Endothelial cell of umbilical vein (primary cell): ENCODE measurements at regions not wholly inside any gene's neighbourhood (a gene's known extent, or its start where the extent isn't known, plus 50 kb on each side); places are given as distances from the start of the nearest gene placed in this dataset.

Experiments used
- BruUV-seq: library from RNA; stranded (reverse); fragments of 400-500 nt; replicated peaks from 2 replicates; lab custom pipeline; 2021; lab: Mats Ljungman, UMichigan
- CTCF ChIA-PET: fragments of 300-600, 350-600 bp; sonication (Branson Sonifier 250); formaldehyde crosslinking; loops from one replicate; lab custom pipeline; 2021; ENCODE audit warnings: antibody characterized with exemption, inconsistent platforms; lab: Charles Lee
- POLR2A ChIA-PET: fragments of 300-600, 350-600 bp; sonication (Branson Sonifier 250); formaldehyde crosslinking; loops from one replicate; lab custom pipeline; 2021; ENCODE audit warnings: antibody characterized with exemption, inconsistent platforms; lab: Charles Lee
- DNase-seq: peaks from one replicate; pipeline ENCODE4 v3.0.0-alpha.2; 2011; ENCODE audit warnings: low read depth, low spot score
- FAIRE-seq: peaks from 2 replicates; lab custom pipeline; 2011; peaks lifted over from hg19 to GRCh38; lab: Jason Lieb, UNC
- H2AFZ ChIP-seq: 2 replicates; pipeline ENCODE4 v1.6.0; 2012; ENCODE audit warnings: low read depth, low read length, control low read depth, inconsistent platforms
- H3K27ac ChIP-seq: 2 replicates; pipeline ENCODE4 v1.5.1; 2011; ENCODE audit warnings: low read depth, mild to moderate bottlenecking, control low read depth, low read length, moderate library complexity; ENCODE audit not compliant: insufficient read depth
- H3K27me3 ChIP-seq, 2 experiments: 2 replicates each; pipeline versions ENCODE4 v1.6.0 to v1.6.1; 2011; ENCODE audit warnings: low read length in 2 of 2, mixed read lengths in 1 of 2; ENCODE audit not compliant: control insufficient read depth in 2 of 2, insufficient read depth in 2 of 2
- H3K36me3 ChIP-seq, 2 experiments: 2 replicates in 1 of 2; 3 replicates in 1 of 2; pipeline ENCODE4 v1.5.1; 2011; ENCODE audit warnings: low read length in 2 of 2, mild to moderate bottlenecking in 1 of 2, moderate library complexity in 1 of 2; ENCODE audit not compliant: control insufficient read depth in 2 of 2, insufficient read depth in 2 of 2; ENCODE audit errors: extremely low read depth in 1 of 2
- H3K4me1 ChIP-seq: 3 replicates; pipeline ENCODE4 v1.5.1; 2011; ENCODE audit warnings: mild to moderate bottlenecking, low read length; ENCODE audit not compliant: control insufficient read depth, insufficient read depth; ENCODE audit errors: extremely low read depth
- H3K4me2 ChIP-seq: 2 replicates; pipeline ENCODE4 v1.6.1; 2011; ENCODE audit warnings: low read length, control low read depth, mixed read lengths; ENCODE audit not compliant: insufficient read depth
- H3K4me3 ChIP-seq, 3 experiments: fragments of 200-600 bp in 1 of 3; sonication (generic), shearing (Covaris generic) in 1 of 3; replicated peaks in 1 of 3; 2 replicates each; pipeline ENCODE4 v1.5.1; 2011 to 2016; ENCODE audit warnings: control low read depth in 3 of 3, low read length in 3 of 3, mild to moderate bottlenecking in 2 of 3, inconsistent platforms in 1 of 3, low read depth in 1 of 3, moderate library complexity in 1 of 3; ENCODE audit not compliant: insufficient read depth in 1 of 3
- H3K79me2 ChIP-seq: 2 replicates; pipeline ENCODE4 v1.6.0; 2012; ENCODE audit warnings: low read length, inconsistent platforms; ENCODE audit not compliant: control insufficient read depth, insufficient read depth
- H3K9ac ChIP-seq: replicated peaks from 2 replicates; pipeline ENCODE3; 2011; ENCODE audit warnings: low read length, control low read depth; ENCODE audit not compliant: insufficient read depth; ENCODE audit errors: extremely low read depth
- H3K9me1 ChIP-seq: replicated peaks from 3 replicates; pipeline ENCODE4 v1.6.0; 2011; ENCODE audit warnings: mild to moderate bottlenecking, low read length; ENCODE audit not compliant: control insufficient read depth, insufficient read depth; ENCODE audit errors: extremely low read depth
- H3K9me3 ChIP-seq: replicated peaks from 2 replicates; pipeline ENCODE4 v1.5.1; 2012; ENCODE audit warnings: low read length, inconsistent platforms; ENCODE audit not compliant: control insufficient read depth, insufficient read depth
- H4K20me1 ChIP-seq: replicated peaks from 2 replicates; pipeline ENCODE3; 2011; ENCODE audit warnings: mild to moderate bottlenecking, low read length; ENCODE audit not compliant: control insufficient read depth, insufficient read depth; ENCODE audit errors: extremely low read depth
- CTCF ChIP-seq, 2 donors: IDR thresholded peaks; 1 replicate in 1 of 2; 2 replicates in 1 of 2; pipeline ENCODE4 v1.5.1; 2011; ENCODE audit warnings: low read length in 2 of 2, mild to moderate bottlenecking in 2 of 2, moderate library complexity in 2 of 2, control low read depth in 1 of 2, inconsistent platforms in 1 of 2, low read depth in 1 of 2; ENCODE audit not compliant: insufficient read depth in 1 of 2; ENCODE audit errors: extremely low read depth in 1 of 2
- EZH2 ChIP-seq: IDR thresholded peaks from 2 replicates; pipeline ENCODE4 v1.6.1; 2012; ENCODE audit warnings: borderline replicate concordance, low read depth, mild to moderate bottlenecking, moderate library complexity, low read length, inconsistent platforms; ENCODE audit not compliant: severe bottlenecking
- FOS ChIP-seq: IDR thresholded peaks from 2 replicates; pipeline ENCODE4 v1.6.1; 2011; ENCODE audit warnings: mild to moderate bottlenecking, low read length, moderate library complexity, borderline replicate concordance; ENCODE audit not compliant: insufficient read depth
- GATA2 ChIP-seq: IDR thresholded peaks from 2 replicates; pipeline ENCODE4 v1.7.0; 2011; ENCODE audit warnings: low read depth, mild to moderate bottlenecking, moderate library complexity, mixed read lengths, low read length; ENCODE audit not compliant: insufficient read length, insufficient read depth
- JUN ChIP-seq: IDR thresholded peaks from 2 replicates; pipeline ENCODE4 v1.6.1; 2011; ENCODE audit warnings: borderline replicate concordance, low read depth; ENCODE audit not compliant: insufficient read length, insufficient read depth
- dilution Hi-C: fragments of 300-500 bp; cut with MboI; formaldehyde crosslinking; loops from one replicate; pipeline ENCODE4 v1.15.0; 2019; ENCODE audit warnings: low sequenced_read_pairs; ENCODE audit not compliant: extremely low pct_ligation_motif_present
- intact Hi-C: fragments of 100-400 bp; cut with micrococcal nuclease; formaldehyde crosslinking; loops from one replicate; pipeline ENCODE4 v1.10.0; 2022
- TF ChIP-seq, protein P1 (sequence below): IDR thresholded peaks from 2 replicates; pipeline ENCODE4 v1.6.1; 2011; ENCODE audit not compliant: insufficient read depth, insufficient read length

DNA sequence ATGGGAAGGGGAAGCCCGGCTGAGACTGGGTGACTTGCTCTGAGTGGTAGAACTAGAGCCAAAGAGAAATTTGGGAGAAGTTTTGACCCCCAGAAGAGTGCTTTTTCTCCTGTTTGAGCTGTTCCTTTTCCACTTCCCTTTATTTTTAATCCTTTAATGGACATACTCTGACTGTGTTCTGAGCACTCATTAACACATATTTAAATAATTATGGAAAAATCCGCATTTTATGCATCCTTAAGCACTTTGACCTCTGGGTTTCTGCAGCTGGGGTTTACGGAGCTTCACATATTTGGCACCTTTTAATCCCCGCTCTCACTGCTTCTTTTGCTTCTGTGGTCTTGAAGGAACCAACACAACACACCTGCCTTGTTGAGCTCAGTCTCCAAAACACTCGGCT is 114.7 kb downstream of the FOXL1 start:
- H4K20me1 ChIP-seq: no peaks in the 10 kb centered on the region
- no peaks in the 10 kb centered on the region for H3K36me3 ChIP-seq
- H3K79me2 ChIP-seq: no peaks in the 10 kb centered on the region
- no peak overlapping the region for H3K4me3 ChIP-seq
- FAIRE-seq (no peak), DNase-seq (no peak)
- no TSS peak for BruUV-seq
- H3K27me3 ChIP-seq: no peaks in the 10 kb centered on the region
- TF ChIP-seq JUN (no peak), GATA2 (no peak), CTCF (IDR thresholded peaks at IDR 0.05; ENCODE audit: extremely low read depth in 1 of 2, insufficient read depth in 1 of 2, low read depth in 1 of 2, low read length in 2 of 2) (no peak)
- TF ChIP-seq, protein P1, sequence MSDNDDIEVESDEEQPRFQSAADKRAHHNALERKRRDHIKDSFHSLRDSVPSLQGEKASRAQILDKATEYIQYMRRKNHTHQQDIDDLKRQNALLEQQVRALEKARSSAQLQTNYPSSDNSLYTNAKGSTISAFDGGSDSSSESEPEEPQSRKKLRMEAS: no peak
- POLR2A ChIA-PET: no interaction called here
- CTCF ChIA-PET: no interaction called here
- H3K9ac ChIP-seq: no peak overlapping the region
- no peak overlapping the region for H3K4me2 ChIP-seq
- no peaks in the 10 kb centered on the region for H3K9me3 ChIP-seq
- no peak overlapping the region for H2AFZ ChIP-seq
- no peaks in the 10 kb centered on the region for H3K9me1 ChIP-seq
- dilution Hi-C loops (no loop called here), intact Hi-C loops (no loop called here)
- H3K4me1 ChIP-seq: peaks cover 3% of the 10 kb centered on the region
- no peak overlapping the region for H3K27ac ChIP-seq

DNA sequence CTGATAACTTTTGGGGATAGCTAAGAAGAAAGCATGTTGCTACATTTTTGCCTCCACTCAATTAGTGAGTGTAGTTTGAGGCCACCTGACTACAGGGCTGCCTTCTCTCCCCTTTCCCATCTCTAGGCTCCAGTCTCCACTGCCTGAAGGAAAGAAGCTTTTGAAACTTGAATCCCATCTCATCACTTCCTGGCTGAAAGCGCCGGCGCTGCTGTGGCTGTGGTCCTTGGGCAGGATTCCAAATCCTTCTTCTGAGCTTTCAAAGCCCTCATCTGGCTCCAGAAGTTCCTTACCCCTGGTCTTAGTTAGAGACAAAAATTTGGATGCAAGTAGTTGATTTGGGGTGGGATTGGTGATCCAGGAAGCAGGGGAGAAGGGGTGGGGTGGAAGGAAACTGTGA is 119.4 kb downstream of the FOXL1 start:
- peaks cover 3% of the 10 kb centered on the region for H3K4me1 ChIP-seq
- TF ChIP-seq EZH2 (no peak), FOS (no peak)
- peak; percentile 74 for FAIRE-seq
- intact Hi-C loops: no loop called here
- H3K9me1 ChIP-seq: no peaks in the 10 kb centered on the region
- no peak overlapping the region for H3K9ac ChIP-seq
- ChIA-PET POLR2A (no interaction called here), CTCF (interaction anchor here (0.8 to 1.3 kb wide), 4 partner anchors 12 to 600 kb away, joined by 3 to 9 read pairs (median 4); no protein-coding TSS in a partner anchor)
- peak overlapping the region; percentile 26 for H2AFZ ChIP-seq
- H3K9me3 ChIP-seq: no peaks in the 10 kb centered on the region
- dilution Hi-C loops: no loop called here
- no peak overlapping the region for H3K4me3 ChIP-seq
- BruUV-seq: no TSS peak
- DNase-seq: peak; percentile 34
- no peaks in the 10 kb centered on the region for H3K36me3 ChIP-seq
- H4K20me1 ChIP-seq: no peaks in the 10 kb centered on the region
- no peaks in the 10 kb centered on the region for H3K27me3 ChIP-seq
- no peak overlapping the region for H3K27ac ChIP-seq
- H3K79me2 ChIP-seq: no peaks in the 10 kb centered on the region
- no peak overlapping the region for H3K4me2 ChIP-seq
